COLO668 (cell line): ENCODE measurements at regions not wholly inside any gene's neighbourhood (a gene's known extent, or its start where the extent isn't known, plus 50 kb on each side); places are given as distances from the start of the nearest gene placed in this dataset.

ENCODE experiments used
- DNase-seq: peaks from one replicate; lab custom pipeline; 2025; ENCODE audit not compliant: unreplicated experiment; lab: John Stamatoyannopoulos, UW

DNA sequence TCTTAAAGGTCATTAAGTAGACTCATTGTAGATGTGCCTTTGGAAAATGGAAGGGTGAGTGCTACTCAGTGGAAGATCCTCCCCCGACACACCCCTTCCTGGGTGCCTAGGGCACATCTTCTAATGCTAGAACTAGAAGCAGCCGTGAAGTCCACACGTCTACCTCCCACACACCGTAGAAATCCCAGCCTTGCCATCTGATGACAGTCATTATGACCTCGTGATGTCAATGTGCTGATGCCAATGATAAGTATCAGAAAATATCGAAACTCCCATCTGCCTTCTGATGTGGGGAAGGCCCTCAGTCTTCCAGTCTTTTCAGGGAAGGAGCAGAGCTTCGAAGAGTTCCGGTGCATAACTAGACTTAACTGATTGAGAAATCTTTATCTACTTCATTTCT lies 282.1 kb upstream of the ROPN1 start:
- DNase-seq, result no peak

DNA sequence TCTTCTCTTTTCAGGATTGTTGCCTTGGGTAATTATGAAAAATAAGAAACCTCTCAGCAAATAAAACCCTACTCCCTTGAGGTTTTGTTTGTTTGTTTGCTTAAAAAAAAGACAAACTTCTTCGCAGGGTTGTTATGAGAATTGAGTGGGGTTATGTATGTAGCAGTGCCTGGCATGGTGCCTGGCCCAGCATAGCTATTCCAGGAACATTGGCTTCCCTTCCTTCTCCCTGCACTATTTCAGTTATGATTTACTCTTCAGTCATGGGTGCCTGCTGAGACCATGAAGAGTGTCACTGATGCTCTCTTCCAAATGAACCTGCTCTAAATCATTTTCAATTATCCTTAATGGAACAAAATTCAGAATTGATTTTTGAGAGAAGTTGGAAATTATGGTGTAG lies 283.5 kb upstream of the ROPN1 start:
- DNase-seq, result no peak

DNA sequence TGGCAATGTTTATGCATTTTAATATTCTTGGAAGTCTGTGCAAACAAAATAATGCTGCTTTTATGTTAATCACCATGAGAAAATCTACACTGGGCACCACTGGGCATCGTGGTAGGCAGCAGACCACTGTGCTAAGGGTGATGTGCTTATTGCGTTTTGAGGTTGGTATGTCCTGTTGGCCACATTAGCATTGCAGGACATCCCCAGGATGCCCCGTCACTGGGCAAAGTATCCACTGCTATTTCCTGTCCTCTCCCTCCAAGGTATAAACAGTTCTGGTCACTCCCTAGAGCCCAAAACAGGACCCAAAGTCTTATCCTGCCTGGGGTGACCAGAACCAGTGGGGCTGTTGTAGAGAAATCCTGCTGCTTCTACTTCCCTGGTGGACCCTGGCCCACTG lies 284.2 kb upstream of the ROPN1 start:
- DNase-seq, result no peak

DNA sequence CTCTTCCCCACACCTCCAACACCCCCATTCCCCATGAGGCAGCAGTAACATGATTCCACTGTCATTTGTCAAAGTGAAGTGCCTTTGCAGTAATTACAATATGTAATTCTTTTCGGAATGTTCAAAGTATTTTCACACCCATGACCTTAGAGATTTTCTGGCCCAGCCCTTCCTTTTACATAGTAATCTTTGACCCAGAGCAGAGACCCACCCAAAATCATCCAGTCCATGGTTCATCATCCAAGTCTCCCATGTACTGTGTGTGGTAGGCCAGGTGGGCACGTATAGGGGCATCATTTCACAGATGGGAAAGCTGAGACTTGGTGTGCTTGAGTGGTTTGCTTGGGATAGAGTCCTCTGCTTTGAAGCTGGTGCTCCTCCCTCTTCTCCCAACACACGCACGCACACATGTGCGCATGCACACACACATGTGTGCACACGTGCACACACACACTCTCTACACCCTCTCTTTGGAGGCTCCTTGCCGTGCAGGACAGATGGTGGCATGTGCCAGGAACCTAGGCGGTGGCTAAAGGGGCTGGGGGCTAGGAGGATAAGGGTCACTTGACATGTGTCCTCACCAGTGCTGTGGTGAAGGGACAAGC lies 284.7 kb upstream of the ROPN1 start:
- DNase-seq, result no peak

DNA sequence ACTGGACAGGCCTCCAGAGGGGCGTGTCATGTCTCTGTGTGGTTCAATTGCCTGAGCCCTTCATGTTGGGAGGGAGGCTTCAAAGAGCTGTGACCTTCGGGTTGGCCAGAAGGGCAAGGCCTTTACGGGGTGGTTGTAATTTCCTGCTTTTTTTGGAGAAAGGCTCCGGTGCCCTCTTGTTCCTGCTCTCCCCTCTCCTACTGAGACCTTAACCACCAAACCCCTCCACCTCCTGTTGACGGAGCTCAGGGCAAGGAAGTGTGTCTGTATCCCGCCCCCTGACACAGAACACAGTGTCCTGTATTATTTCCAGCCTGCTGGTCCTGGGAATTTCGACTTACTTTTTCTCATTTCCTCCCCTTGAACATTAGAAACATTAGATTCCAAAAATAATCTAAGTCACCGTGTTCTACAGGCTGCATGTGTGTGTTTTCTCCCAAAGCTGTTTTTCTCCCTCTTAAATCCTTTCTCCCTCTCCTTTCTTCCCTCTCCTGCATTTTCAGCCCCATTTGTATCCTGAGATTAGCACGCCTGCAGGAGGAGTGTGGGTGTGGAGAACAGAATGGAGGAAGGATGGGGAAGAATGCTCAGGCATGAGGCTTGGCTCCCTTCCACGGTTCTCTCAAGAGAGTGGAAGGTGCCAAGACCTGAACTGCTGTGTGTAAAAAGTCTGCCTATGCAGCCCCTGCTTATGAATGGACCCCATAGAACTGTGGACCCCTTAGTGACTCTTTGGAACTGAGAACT lies 285.4 kb upstream of the ROPN1 start:
- DNase-seq, result no peak

DNA sequence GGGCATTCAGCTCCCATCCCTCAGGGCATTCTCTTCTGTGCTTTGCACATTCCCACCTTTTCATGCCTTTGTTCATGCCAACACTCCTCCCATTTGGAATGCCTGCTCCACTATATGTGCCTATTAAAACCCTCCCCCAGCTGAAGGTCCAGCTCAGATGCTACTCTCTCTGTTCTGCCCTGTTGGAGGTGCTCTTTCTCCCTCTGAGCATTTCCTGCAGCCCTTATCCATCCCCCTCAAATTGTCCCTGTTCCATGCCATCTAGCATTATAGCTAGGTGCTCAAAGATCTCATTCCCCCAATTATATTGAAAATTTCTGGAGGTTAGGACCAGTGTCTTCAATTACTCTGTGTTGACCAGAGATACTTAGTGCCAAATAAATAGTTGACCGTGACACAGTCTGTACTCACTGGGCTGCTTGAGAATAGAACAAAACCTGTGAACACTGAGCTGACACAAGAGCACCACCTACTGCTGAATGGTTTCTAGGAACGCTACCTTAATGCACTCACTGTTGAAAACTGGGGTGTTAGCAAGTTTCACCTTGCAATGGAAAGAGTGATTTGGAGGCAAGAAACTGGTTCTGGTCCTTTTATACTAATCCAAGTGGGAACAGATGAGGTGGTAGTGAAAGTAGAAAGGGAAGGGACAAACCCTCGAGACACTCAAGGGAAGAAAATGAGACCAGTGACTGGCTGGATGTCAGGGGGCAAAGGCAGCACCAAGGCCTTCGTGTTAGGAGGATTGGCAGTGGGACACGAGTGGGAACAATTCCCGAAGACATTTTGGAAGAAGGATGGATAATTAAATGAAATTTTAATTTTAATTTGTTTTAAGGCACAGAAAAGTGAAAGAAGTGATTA lies 289.8 kb upstream of the ROPN1 start:
- peak; percentile 19 for DNase-seq

DNA sequence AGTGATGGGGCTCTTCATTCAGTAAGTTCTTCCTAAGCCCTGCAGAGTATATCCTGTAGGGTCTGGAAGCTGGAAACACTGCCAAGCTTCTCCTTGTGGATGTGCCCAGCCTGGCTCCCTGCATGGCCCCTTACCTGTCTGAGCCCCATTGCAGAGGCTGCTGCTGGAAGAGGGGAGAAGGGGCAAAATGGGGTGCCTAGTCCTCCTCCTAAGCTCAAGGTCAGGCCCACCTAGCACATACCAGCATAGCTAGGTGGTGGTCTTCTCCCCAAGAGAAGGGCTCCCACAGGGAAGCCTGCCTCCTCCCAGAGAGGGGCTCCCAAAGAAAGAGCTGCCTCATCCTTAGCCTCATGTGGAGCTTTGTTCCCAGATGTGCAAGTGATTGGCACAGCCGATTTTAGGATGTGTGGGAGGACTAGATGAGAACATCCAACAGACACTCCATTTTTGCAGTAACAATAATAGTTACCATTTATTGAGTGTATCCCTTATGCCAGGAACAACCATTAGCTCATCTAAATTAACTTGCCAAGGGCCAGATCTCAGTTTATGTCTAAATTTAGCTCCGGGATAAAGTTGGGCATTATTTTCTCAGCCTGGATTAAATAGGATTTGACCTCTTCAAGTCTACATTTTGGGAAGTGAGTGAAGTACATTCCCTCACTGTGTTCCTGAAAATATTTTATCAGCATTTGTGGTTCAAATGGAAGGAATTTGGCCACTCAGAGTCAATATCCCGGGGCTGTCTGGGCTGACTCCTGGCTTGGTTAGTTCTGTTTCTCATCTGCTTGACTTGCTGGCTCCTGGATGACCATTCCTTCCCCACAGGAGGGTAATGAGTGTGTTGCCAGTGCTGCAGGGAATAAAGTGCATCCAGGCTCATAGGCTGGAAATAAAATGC lies 291.1 kb upstream of the ROPN1 start:
- no peak for DNase-seq

DNA sequence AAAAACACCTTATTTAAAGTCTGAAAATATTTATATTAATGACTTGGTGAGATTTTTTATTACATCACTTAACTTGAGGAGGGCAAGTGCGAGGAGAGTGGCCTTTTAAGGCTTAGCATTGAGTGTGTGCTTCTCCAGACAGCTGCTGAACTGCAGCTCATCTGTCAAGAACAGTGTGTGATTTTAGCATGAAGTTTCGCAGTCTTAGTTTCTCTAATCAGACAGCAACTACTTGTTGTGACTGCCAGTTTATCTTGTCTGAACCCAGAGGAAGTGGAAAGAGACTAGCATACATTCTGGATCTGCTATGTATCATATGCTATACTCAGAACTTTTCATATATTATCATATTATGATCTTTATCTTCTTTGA lies 291.7 kb upstream of the ROPN1 start:
- DNase-seq, result no peak

DNA sequence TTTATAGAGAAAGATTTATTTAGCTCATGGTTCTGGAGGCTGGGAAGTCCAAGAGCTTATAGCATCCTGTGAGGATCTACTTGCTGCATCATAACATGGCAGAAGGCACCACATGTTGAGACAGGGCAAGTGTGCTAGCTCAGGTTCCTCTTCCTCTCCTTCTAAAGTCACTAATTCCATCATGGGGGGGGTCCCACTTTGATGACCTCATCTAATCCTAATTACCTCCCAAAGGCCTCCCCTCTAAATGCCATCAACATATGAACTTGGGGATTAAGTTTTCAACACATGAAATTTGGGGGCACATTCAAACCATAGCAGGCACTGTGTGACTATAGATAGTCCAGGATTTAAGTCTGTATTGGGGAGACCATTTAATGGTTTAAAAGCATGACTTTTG lies 297.1 kb upstream of the ROPN1 start:
- no peak for DNase-seq

DNA sequence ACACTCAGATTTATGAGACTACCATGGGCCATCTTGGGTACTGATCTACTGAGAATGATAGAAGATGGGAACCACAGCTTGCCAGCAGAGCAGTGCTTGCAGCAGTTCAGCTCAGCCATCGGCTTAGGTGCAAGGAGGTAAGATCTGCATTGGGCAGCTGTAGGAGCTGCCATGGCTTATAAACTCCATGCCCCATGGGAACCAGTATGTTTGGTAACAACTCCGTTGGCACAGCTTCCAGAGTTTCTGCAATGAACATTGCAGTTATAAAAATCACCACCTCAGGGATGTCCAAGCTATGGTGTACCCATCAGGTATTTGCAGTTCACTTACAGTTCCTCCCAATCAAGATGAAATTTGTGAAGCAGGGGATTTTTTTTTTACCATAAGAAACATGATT lies 299.1 kb upstream of the ROPN1 start:
- DNase-seq, result no peak

DNA sequence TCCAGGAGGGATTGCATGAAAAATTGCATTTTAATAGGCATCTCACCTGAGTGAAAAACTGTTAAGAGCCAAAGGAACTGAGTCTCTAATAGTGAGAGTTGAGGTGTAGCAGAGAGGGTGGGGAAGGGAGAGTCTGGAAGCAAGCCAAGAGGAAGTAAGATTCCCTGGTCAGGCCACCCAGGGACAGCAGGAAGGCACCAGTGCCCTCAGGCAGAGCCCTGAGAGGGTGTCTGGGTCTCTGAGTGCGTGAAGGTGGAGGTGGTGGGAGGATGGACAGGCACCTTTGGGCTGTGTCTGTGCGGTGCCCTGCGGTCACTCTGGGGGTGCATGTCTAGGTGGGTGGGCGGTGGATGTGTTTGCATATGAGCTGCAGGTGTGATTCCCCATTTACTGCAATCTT lies 300.4 kb upstream of the ROPN1 start:
- DNase-seq, result peak; percentile 53

DNA sequence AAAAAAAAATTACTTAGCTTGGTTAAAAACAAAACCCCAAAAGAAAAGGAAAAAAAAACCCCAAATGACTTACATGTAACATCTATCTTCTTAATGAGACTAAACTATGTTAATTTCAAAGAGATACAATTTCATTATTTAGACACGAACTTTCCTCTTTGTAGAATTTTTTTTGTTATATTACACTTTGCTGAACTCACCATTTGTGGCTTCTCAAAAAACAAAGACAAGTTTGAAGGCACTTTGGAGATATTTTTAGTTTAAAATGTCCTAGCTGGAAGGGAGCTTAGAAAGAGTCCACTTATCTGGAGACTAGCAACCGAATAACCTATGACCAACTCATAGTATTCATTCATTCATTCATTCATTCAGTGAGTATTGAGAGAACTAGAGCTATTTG lies 301.7 kb upstream of the ROPN1 start:
- DNase-seq, result no peak

DNA sequence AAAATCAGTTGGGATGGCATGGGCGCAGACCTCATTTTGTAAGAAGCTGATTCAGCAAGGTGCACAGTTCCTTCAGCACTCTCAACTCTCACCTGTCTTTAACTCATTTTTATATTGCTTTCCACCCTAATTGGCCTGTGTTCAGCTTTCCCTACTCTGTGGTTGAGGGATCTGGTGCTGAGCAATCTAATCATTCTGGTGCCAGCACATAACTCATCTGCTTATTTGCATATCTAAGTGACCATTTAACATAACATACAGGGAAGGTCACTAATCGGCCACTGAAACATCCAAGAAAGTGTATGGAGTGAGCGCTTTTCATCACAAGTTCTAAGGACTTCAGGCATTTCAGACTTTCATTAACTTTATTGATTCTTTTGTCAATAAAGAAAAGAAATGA lies 303.4 kb upstream of the ROPN1 start:
- no peak for DNase-seq

DNA sequence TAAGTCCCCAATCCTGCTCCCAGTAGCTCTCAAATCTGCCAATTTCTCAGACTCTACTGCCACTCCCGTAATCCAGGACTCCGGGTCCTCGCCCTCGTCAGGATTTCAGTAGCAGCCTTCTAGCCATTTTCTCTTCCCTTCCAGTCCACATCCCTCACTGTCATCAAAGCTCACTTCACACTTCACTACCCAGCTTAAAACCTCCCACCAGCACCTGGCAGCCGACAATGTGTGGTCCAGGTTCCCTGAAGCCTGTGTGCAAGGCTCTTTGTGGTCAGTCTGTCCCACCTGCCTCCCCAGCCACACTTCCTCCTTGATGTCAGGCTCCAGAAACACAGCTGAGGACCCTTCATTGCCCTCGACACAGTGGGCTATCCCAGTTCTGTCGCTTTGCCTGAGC lies 304.5 kb upstream of the ROPN1 start:
- DNase-seq, result peak; percentile 43

DNA sequence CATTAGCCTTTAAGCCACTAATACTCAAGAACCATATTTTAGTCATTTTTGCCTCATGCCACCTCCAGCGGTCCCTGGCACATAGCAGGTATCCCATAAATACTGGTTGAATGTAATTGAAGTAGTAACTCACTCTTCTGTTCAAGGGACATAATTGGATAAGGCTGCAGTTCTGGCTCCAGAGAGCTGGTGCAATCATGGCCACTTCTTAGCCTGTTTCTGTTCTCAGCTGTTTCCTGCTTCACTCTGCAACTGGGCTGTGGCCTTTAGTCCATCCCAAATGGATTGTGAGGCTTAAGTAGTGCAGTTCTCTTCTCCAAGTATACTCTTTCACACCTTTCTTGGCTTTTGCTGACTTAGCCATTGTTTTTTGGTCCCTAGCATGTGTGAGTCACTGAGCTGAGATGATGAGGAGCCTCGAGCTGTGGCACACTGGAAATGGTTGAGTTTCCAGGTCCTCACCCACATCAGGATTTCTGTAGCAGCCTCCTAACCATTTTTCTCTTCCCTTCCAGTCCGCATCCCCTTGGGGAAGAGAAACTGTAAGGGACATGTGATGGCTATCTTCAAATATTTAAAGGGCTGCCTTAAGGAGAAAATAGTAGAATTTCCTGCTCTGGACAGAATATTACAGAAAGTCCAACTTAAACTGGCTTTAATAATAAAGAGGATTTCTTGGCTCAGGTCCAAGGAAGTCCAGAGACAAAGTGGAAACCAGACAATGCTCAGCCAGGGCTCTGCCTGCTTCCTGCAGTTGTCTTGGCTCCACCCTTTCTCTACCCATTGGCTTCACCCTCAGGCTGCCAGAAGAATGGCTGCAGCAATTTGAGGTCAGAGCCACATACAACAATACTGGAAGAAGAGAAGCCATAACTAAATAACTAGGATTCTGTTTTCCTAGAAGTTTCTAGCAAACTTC lies 305.4 kb upstream of the ROPN1 start:
- DNase-seq, result peak; percentile 9

DNA sequence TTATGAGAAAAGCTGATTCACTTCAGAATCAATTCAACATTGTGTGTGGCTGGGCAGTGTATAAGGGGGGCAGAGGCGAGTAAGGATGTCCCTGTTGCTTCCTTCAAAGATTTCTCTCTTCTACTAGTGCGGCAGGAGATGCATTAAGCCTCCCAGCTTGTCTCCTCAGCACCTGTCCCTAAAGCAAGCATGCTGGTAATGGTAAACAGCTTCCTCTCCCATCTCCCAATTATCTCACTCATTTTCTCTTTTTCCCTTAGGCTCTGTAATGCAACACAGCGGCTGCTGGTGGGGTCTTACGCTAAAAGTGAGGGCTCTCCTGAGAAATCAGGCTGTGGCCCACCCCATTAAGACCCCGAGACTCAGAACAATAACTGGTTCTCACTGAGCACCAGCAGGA lies 306.4 kb upstream of the ROPN1 start:
- no peak for DNase-seq

DNA sequence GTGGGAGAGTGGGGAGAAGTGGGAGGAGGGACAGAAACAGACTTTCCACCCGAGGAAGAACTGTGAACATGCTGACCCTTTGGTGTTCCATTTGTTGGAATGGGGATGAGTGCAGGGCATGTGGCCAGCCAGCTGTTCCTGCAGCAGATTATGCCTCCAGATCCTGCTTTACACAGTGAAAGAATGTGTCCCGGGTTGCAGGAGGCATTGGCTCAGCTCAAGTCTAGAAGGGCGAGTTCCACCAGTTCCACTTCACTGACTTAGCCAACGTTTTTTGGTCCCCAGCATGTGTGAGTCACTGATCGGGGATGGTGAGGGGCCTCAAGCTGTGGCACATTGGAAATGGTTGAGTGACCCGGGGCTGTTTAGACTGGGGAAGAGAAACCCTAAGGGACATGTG lies 307.0 kb upstream of the ROPN1 start:
- peak; percentile 13 for DNase-seq

DNA sequence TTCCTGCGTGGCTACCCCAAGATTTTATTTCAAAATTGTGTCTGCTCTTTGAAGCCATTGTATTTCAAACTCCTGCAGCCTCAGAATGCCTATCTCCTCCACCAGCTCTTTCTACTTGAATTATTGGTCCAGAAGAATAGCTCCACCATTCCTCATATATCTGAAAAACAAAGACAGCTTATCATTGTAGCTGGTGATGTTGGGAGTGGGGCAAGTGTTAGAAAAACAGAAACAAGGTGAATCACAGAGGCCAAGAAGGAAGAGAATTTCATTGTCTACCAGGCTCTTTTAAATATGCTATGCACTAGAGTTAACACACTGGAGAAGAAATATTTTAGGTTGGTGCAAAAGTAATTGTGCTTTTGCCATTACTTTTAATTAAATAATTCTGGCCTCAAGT lies 307.9 kb upstream of the ROPN1 start:
- DNase-seq, result no peak

DNA sequence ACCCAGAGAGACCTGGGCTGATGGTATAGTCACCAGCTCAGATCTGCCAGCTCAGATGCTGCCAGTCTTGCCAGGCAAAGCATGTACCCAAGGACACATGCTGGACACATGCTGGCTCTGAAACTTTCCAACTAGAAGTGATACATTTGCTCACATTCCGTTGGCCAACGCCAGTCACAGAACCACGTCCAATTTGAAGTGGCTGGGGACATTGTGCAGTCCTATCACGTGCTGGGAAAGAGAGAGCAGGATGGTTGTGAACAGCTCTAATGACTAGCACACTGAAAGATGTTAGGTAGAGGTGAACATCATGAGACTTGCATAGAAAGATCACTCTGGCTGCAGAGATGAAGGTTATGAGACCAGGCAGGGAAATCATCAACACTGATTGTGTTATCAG lies 308.5 kb upstream of the ROPN1 start:
- no peak for DNase-seq

DNA sequence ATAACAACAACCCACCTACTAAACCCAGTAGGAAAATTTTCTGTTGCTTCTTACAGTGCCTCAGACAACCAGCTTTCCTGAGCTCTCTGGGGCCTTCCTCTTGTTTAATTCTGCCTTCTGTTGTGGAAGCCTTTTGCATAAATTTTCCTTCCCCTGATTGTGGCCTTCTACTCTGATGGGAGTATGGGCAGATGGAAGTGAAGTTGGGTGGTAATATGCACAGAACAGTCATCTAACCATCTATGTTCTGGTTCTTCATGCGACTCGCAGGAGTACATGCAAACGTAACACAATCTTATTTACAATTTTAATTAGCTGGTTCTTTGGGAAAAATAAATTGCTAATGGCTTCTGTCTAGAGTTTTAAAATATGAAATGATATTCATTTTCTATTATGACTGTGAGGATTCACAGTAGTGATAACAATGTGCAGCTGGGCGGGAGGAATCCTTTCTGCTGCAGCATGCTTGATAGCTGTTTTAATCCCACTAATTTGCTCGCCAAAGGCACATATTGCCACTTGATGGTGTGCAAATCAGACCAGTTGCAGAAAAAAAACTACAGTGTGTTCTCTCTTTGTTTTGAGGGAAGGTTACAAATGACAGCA lies 311.5 kb upstream of the ROPN1 start:
- no peak for DNase-seq
